T47D (cell line): ENCODE measurements at regions not wholly inside any gene's neighbourhood (a gene's known extent, or its start where the extent isn't known, plus 50 kb on each side); places are given as distances from the start of the nearest gene placed in this dataset.

Source experiments
- DNase-seq, 2 experiments: peaks; one replicate each; pipeline versions ENCODE4 v3.0.0 to v3.0.0-alpha.2; 2011 to 2012; ENCODE audit warnings: low read depth in 1 of 2, low spot score in 1 of 2
- JUND ChIP-seq: IDR thresholded peaks from 2 replicates; pipeline ENCODE4 v1.6.1; 2012; ENCODE audit warnings: low read depth
- in situ Hi-C: cut with HindIII; loops from 2 replicates; pipeline ENCODE4 v1.10.0; 2016; ENCODE audit warnings: low sequenced_read_pairs, low pct_unique_long_range_greater_than_20kb

DNA sequence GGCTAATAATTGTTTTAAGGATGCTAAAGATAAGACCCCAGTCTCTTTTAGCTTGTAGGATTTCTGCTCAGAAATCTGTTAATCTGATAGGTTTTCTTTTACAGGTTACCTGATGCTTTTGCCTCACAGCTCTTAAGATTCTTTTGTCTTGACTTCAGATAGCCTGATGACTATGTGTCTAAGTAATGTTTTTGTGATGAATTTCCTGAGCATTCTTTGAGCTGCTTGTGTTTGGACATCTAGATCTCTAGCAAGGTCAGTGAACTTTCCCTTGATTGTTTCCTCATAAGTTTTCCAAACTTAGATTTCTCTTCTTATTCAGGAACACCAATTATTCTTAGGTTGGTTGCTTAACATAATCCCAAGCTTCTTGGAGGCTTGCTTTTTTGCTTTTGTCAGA lies 104.1 kb downstream of the ZNF518B start:
- in situ Hi-C loops, result no loop called here
- no peak for TF ChIP-seq JUND
- no peak for DNase-seq

GRCh38 chr4:10348241-10348640 lies 109.0 kb downstream of the ZNF518B start:
- in situ Hi-C loops, result no loop called here
- no peak for DNase-seq
- no peak for TF ChIP-seq JUND

GRCh38 chr4:10347815-10348214 lies 109.4 kb downstream of the ZNF518B start:
- no peak for DNase-seq
- in situ Hi-C loops, result no loop called here
- TF ChIP-seq JUND, result no peak

GRCh38 chr4:10347281-10347795 lies 109.9 kb downstream of the ZNF518B start:
- TF ChIP-seq JUND, result no peak
- no peak for DNase-seq
- in situ Hi-C loops, result no loop called here

DNA sequence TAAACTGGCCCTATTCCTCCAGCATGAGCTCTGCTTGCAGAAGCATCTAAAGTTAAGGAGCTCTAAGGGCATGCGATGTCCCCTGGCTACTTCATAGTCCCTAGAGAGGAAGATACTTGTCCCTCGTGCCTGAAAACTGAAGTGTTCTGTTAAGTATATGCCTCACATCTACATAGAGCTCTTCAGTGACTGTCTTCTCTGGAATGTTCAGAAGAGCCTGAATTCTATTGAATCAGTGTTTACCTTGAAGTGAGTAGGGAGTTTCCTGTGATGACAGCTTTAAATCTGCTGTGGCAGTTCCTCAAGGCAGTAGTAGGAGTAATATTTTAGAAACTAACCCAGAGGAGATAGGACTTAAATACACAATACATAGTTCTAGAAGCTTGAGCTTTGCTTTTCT lies 111.2 kb downstream of the ZNF518B start:
- no peak for TF ChIP-seq JUND
- DNase-seq, result no peak
- in situ Hi-C loops, result no loop called here

DNA sequence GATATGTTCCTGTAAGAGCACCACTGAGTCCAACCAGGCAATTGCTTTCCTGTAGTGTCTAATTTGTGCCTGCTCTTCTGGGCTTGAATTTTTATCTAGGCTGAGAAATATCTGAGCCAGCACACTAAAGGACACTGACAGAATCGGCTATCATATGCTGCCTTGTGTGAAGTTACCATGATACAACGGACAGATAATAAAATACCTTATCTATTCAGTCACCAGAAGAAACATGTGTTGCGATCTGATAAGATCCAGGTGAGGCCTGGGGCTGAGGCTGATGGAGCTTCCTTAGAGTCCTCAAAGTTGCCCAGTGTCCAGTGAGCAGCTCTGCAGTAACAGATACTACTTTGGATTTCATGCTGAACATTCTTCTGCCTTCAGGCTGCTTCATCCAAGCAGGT lies 111.8 kb downstream of the ZNF518B start:
- no peak for TF ChIP-seq JUND
- DNase-seq, result no peak
- in situ Hi-C loops, result no loop called here

DNA sequence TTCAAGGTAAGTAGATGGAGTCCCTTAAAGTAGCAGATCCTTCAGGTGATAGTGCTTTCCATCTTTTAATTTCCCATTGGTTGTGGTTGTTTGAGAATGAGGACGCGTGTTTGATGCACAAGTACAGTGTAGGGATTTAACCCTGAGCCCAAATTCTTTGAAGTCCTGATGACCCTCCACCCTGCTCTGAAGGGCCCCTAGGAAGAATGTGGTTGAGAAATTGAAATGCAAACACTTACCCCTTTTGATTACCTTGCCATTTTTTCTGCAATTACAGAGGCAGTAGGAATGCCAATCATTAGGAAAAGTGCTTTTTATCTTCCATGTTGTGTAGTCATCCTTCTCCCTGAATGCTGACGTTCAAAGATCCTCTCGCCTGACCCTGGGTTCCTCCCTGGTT lies 112.4 kb downstream of the ZNF518B start:
- no peak for TF ChIP-seq JUND
- in situ Hi-C loops, result no loop called here
- DNase-seq, result no peak

DNA sequence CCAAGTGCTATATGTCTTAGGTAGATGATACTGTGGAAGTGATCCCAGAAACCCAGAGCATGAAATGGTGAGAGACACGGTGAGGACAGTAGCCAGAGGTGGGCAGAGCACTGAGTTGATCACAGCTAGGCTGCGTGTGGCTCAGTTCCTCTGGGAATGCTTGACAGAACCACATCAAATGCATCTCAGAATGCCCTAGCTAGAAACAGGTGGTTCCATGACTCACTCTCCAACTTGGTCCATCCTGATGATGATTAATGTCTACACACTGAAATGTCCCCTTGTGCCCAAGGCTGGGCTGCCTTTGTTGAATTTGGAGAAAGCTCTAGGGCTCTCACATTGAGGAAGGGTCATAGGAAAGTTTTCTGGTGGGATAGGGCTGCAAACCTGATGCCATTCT lies 113.6 kb downstream of the ZNF518B start:
- DNase-seq, result no peak
- no peak for TF ChIP-seq JUND
- in situ Hi-C loops, result no loop called here

GRCh38 chr4:10342866-10343265 lies 114.4 kb downstream of the ZNF518B start:
- TF ChIP-seq JUND, result no peak
- in situ Hi-C loops, result no loop called here
- DNase-seq, result no peak

DNA sequence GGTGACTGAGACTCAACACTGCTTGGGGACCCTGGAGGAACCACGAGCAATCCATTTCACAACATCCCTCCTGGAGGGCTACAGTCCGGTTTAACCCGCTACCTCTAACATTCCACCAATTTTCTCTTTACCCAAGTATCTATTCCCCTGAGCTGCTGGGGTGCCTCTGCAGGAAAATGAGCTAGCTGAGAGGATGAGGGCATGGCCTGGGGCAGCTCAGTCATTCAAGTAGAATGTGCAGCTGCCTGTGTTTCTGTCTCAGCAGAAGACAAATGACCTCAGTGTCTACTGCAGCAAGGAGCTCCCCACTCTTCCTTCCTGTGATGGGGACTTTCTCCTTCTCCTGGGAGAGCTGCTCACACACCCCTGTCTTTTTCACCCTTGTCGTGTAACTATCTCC lies 120.8 kb downstream of the ZNF518B start:
- DNase-seq, result no peak
- no peak for TF ChIP-seq JUND
- in situ Hi-C loops, result no loop called here

DNA sequence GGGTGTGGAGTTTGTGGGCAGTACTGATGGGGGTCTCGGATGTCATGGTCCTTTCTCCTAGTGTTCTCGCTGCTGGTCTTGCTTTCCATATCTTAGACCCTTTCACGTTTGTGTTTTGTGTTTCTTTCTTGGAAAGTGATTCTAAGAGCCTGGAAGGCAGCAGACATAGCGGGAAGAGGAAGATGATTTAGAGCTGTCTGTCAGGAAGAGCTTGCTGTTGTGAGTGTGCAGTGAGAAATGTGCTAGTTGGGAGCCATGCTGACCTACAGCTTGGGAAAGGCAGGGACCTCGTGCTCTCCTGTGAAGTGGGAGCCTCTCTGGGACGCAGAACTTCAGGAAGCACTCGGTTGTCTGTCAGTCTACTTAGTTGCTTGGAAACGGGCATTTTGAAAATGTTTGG lies 122.2 kb downstream of the ZNF518B start:
- in situ Hi-C loops, result no loop called here
- no peak for TF ChIP-seq JUND
- DNase-seq, result no peak

- in situ Hi-C loops, result no loop called here
- no peak for TF ChIP-seq JUND
- DNase-seq, result no peak
Observed at GRCh38 chr4:10334506-10335028, 122.7 kb downstream of the ZNF518B start.

GRCh38 chr4:10333942-10334341 lies 123.3 kb downstream of the ZNF518B start:
- DNase-seq, result no peak
- in situ Hi-C loops, result no loop called here
- no peak for TF ChIP-seq JUND

DNA sequence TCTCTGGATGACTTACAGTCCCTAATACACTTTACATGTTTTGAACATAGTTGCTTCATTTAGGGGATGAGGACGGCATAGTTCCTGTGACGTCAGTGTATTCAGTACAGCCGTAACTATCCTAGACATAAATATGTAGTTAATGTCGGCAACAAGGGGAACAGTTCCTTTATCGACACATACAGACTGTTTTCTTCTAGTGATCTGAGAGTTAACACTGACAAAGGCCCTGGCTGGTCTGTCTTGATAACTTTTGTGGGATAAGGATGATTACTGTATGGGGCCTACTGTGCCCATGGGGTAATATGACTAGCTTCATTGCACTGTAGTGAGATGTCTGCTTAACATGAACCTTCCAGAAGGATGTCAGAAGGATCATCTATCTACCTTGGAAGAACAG lies 131.2 kb downstream of the ZNF518B start:
- DNase-seq, result no peak
- in situ Hi-C loops, result no loop called here

More for the DNA sequence above, 131.2 kb downstream of the ZNF518B start:
- no peak for TF ChIP-seq JUND
